GM19452 (cell line): ENCODE measurements at regions not wholly inside any gene's neighbourhood (a gene's known extent, or its start where the extent isn't known, plus 50 kb on each side); places are given as distances from the start of the nearest gene placed in this dataset.
"Not testable (repeated sequence)": the region's sequence is repeated elsewhere in the genome, so short reads cannot be mapped to it uniquely, and the experiment has no call there.

Experiments used
- ATAC-seq: cut with Tn5 transposase; IDR thresholded peaks from one replicate; pipeline ENCODE4 v1.9.1; 2021; ENCODE audit not compliant: unreplicated experiment

DNA sequence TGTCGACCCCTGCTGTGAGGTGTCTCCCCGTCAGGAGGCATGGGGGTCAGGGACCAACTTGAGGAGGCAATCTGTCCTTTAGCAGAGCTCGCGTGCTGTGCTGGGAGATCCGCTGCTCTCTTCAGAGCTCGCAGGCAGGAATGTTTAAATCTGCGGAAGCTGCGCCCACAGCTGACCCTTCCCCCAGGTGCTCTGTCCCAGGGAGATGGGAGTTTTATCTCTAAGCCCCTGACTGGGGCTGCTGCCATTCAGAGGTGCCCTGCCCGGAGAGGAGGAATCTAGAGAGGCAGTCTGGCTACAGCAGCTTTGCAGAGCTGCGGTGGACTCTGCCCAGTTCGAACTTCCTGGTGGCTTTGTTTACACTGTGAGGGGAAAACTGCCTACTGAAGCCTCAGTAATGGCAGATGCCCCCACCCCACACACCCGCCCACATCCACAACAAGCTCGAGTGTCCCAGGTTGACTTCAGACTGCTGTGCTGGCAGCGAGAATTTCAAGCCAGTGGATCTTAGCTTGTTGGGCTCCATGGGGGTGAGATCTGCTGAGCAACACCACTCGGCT lies 133.1 kb downstream of the CENPC start:
- not testable (repeated sequence) for ATAC-seq

DNA sequence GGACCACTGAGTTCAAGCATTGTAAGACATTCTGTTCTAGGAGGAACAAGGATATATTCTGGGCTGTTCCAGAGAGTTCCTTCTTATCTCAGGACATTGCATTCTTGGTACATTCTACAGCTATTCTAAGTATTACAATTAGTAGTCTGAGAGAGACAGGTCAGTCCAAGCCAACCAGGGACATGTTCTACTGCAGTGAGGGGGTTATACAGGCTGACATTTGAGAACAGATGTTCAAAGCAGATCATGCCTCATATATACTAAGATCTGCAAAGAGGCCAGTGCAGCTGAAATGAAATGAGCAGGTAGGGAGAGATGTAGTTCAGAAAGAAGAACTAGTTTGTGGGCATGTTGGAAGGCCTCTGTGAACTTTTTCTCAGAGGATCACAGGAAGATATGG lies 142.0 kb downstream of the CENPC start:
- ATAC-seq, result no peak

DNA sequence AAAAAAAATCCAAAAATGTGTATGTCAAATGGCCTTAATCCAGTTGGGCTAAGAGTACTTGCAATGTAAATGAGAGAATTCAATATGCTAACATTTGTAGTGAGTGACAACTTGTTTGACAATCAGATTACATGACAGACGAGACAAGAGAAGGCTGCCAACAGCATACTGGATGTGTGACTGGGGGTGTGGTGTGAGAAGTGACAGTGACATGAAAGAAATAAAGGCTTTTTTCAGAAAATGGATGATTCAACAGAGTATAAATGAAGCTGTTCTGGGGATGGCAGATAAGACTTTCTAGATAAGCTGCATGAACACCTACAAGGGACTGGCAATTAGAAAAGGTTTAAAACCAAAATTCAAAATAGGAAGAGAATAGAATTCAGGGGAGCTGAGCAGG lies 143.4 kb downstream of the CENPC start:
- no peak for ATAC-seq

DNA sequence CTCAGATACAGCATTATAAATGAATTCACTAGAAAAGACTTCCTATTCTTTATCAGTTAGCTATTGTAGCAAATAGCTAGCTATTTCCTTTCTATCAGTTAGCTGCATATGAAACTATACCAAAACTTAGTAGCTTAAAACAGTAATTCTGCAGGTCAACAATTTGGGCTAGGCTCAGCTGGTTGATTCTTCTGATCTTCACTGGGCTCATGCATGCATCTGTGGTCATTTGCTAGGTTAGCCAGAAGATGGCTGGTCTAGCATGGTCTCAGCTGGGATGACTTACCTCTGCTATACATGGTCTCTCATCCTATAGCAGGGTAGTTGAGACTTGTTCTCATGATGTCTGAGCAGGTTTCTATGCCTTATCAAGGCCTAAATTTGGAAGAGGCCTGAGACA lies 147.4 kb downstream of the CENPC start:
- ATAC-seq, result no peak

DNA sequence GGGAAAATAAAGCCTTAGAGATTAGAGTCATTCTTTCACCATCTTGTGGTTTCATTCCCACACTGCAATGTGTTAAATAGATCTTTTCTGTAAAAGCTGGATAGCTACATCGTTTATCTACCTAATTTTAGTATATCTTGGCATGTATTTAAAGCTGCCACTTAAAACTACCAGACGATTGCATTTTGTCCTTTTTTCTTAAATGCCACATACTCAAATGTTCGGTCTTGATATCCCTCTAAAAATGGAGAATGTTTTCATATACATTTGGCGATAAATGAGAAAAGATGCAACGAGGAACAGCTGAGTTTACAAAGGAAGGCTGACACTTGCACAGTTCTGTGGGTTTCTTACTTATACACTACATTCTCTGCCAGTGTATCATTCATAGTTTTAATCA lies 148.3 kb downstream of the CENPC start:
- ATAC-seq, result no peak

DNA sequence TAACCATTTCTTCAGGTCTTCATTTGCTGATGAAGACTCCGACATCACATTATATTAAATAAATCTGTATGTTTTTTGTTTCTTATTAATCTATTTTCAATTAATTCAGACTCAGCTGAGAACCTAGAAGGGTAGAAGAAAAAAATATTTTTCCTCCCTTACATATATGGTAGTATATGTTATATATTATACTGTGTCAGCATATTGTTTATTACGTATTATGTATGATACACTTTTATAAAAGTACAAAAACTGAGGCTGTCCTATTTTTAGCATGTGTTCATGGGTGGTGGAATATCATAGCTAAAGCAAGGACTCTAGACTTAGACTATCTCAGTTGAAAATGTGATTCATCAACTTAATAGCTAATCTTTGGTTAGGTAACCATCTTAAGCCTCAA lies 149.3 kb downstream of the CENPC start:
- no peak for ATAC-seq

DNA sequence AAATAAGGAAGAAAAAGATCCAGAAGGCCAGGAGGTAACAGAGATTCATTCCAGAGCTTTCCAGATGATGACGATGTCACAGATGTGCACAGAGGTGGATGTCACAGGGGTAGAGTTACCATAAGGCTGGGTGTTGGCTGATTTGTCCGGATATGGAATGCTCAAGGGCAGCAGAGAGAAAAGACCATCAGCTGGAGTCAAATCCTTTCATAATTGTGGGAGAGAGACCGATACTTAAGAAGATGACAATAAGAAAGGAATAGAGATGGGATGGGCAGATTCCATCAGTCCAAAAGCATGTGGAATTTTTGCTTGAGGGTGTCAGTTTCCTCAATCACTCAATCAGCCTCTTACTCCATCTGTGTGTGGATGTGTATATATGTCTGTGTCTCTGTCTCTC lies 150.4 kb downstream of the CENPC start:
- ATAC-seq, result no peak

DNA sequence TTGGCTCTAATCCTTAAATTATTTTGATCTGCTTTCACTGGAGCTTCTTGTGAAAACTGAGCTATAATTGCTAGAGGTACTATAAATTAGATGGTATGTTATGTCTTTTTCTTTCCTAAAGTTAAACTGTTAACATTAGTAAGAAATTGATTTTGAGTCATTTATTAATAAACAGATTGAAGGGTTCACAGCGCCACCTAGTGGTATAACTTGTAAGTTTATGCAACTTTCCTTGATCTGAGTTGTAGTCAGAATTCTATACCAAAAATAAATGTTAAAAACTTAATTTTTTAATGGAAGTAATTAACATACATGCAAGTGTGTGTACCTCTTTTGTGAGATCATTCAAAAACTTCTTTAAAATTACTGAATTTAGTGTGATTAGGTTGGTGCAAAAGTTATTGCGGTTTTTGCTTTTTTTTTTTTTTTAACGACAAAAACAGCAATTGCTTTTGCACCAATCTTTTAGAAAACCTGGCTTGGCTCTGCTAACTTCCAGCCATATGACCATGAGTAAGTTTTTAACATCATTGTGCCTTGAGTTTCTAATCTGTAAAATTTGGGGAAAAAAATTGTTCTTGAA lies 151.5 kb downstream of the CENPC start:
- ATAC-seq, result no peak

DNA sequence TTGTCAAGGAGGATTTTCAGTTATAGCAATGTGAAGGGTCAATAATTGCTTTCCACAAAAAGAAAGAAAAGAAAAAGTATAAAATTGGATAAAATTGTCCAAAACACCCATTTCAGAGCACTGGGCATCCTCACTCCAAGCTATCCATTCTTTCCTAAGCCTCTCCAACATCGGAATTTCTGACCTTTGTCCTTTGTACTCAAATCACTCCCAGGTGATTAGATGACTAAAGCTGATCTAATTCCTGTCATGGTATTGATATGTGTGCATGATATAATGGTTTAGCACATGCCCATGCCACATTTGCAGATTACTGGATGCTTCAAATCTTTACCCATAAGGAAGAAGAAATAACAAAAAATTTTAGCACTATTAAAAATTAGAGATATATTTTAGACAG lies 152.3 kb downstream of the CENPC start:
- ATAC-seq, result no peak

DNA sequence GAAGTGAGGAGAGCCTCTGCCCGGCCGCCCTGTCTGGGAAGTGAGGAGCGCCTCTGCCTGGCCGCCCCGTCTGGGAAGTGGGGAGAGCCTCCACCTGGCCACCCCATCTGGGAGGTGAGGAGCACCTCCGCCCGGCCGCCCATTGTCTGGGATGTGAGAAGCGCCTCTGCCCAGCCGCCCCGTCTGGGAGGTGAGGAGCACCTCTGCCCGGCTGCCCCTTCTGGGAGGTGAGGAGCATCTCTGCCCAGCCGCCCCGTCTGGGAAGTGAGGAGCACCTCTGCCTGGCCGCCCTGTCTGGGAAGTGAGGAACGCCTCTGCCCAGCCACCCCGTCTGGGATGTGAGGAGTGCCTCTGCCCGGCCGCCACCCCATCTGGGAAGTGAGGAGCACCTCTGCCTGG lies 163.9 kb downstream of the CENPC start:
- not testable (repeated sequence) for ATAC-seq

DNA sequence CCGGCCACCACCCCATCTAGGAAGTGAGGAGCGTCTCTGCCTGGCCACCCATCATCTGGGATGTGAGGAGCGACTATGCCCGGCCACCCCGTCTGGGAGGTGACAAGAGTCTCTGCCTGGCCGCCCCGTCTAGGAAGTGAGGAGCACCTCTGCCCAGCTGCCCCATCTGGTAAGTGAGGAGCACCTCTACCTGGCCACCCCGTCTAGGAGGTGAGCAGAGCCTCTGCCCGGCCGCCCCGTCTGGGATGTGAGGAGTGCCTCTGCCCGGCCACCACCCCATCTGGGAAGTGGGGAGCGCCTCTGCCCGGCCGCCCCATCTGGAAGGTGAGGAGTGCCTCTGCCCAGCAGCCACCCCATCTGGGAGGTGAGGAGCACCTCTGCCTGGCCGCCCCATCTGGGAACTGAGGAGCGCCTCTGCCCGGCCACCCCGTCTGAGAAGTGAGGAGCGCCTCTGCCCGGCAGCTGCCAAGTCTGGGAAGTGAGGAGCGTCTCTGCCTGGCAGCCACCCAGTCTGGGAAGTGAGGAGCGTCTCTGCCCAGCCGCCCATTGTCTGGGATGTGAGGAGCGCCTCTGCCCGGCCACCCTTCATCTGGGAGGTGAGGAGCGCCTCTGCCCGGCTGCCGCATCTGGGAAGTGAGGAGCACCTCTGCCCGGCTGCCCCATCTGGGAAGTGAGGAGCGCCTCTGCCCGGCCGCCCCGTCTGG lies 164.4 kb downstream of the CENPC start:
- ATAC-seq, result not testable (repeated sequence)

DNA sequence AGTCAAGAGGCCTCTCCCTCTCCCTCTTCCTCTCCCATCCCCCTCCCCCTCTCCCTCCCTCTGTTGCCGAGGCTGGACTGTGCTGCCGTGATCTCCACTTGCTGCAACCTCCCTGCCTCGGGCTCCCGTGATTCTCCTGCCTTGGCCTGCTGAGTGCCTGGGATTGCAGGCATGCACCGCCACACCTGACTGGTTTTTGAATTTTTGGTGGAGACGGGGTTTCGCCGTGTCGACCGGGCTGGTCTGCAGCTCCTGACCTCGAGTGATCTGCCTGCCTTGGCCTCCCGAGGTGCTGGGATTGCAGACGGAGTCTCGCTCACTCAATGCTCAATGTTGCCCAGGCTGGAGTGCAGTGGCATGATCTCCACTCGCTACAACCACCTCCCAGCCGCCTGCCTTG lies 165.1 kb downstream of the CENPC start:
- ATAC-seq, result no peak

DNA sequence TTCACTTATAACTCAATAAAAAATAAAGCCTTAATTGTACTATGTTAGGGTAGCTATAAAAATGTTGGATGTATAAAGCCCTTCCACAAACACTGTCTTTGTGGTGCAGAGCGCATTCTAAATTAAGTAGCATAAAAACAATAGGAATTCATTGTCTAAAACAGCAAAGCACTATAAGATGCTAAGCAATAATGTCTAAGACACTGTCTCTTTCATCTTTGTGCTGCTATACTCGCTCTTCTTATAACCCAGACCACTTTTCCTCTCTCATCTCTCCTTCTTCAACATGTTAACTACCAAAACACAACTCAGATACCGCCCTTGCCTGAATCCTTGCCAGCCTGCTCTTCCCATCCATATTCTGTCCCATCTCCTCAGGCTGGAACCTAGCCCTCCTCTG lies 170.0 kb downstream of the CENPC start:
- no peak for ATAC-seq

DNA sequence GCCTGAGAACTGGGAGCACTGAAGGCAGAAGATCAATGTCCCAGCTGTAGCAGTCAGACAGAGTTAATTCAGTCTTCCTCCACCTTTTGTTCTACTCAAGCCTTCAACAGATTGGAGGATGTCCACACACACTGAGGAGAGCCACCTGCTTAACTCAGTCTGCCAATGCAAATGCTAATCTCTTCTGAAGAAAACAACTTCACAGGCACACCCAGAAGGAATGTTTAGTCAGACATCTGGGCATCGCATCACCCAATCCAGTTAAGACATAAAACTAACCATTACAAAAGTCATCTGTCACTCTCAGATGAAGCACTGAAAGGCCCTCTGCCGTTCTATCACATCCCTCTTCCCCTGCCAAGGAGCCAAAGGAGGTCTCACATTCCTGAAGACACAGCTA lies 173.7 kb downstream of the CENPC start:
- ATAC-seq, result no peak

DNA sequence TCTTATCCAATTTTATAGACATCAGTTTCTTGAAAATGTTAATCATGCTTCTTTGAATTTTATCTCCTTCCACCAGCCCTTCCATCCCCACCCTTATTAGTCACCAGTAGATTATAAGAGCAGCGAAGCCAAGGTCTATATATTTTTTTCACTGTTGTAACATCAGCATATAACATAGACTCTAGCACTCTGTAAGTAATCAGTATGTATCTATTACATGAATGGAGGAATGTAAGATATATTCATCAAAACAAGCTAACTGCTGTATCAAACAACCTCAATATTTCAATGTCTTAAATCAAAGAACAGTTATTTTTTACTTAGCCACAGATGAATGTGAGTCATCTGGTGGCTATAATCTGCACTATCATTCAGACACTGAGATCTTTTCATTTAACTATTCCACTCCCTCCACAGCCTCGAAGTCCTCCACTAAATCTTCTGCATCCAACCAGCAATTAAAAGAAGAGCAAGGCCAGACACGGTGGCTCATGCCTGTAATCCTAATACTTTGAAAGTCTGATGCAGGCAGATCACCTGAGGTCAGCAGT lies 178.9 kb downstream of the CENPC start:
- no peak for ATAC-seq

DNA sequence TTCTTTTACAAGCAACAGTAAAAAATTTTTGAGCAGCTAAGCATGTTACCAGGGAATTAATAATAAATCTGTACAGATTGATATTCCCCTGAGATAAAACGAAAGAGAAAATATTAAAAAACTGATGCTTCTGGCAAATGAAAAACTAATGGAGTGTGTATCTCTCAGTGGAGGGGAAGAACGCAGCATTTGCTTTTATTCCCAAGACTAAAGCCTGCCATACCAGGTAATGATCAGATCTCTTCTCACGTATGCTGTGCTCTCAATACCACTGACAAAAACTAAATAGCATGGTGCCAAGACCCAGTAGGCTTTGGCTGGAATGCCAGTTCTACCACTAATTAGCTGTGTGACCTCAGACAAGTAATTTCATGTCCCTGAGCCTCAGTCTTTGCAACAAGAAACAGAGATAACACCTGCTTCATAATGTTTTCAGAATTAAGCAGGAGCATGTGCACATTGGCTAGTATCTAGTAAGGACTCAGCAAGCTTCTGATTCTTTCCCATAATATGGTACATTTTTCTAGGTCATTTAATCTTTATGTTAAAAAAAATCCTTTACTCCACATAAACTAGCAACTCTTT lies 179.6 kb downstream of the CENPC start:
- no peak for ATAC-seq

DNA sequence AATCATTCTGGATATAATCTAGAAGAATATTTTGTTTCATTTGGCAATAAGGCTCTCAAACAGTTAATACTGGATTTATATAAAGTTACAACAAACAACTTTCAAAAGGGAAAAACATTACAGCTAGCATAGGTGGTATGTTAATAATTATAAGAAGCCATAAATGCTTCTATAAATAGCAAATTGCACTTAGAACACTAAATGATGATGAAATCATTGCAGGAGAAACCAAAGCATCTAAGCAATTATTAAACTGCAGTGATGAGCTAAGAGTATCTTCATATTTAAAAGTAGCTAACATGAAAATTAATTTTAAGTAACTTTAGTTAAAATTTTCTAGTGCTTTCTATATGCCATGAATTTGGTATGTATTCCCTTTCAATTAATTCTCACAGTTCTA lies 189.5 kb downstream of the CENPC start:
- ATAC-seq, result no peak

DNA sequence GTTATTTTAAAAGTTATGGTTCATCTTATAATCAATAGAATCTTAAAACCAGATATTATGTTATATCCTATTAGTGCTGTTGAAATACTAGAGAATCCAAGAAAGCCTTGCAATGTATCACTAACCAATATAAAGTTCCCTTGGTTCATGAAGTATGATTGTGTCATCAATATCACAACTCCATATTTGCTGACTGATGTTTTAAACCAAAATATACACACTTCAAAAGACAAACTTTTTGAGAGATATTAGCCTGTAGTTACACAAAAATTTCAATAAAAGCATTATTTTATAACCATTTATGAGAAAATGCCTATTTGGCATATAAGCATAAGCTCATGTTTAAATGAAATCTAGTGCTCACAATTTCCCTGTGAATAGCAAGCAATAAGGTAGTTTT lies 198.6 kb downstream of the CENPC start:
- no peak for ATAC-seq

DNA sequence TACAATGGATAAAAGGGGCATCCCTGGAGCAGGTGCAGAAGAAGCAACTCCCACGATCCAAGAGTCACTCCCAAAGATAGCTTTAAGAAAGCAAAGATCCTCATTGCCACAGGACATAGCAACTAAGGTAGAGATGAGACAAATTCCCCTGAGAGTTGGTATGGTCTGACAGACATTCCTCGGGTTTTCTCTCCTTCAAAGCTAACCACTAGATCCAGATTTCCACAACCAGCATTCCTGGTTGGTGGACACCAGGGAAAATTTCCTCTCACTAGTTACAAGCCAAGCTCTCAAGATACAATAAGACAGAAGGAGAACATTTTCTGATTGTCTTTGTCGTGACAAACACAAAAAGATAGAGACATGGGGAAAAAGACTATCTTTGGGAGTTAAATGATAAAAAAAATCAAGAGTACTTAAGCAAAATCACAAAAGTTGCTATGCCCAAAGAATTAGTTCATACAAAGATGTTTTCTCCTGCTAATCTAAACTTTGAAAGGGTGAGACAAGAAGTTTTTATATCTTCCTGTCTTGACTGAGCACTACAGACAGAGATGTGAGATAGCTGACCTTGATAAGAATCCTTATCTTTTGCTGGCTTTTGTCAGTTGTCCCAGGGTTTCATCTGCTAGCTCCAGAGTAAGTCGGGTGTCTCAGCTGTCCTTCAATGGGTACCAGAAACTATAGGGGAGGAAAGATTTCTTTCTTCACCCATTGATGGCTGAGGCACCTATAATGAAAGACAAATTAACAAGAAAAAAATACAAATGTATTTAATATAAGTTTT lies 200.5 kb downstream of the CENPC start:
- no peak for ATAC-seq

DNA sequence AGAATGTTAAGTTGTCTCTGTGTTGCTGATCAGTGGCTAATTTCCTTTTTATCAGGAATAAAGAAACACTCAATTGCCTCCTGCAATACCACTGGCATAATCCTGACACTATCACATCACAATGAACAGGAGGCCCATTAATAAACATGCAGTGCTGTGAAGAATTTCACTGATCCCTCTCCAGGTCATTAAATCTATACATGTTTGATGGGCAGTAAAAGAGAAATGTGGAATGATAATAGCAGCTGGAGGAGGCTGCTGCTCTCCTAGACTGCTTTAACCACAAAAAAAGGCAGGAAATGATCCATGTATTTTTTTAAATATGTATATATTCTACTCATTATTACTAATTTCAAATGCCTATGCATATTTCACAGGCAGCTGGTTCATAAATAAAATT lies 202.1 kb downstream of the CENPC start:
- no peak for ATAC-seq

DNA sequence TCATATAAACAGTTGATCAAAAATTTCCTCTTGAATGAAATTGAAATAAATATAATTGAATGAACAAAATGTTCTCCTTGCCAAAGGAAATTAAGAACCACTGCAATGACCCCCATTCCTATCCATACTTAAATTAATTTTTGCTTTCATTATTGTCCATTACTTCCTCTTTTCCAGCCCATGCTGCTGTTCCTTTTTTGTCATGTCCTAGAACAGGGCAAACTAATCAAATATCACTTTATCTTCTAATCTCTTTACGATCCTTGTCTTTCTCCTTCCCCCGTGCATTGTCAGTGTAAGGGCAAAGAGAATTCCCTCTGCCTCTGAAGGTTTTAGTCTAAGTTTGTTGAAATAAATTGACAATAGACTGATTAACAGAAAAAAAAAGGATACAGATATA lies 203.0 kb downstream of the CENPC start:
- ATAC-seq, result no peak
